PC-9 (cell line): ENCODE measurements at regions not wholly inside any gene's neighbourhood (a gene's known extent, or its start where the extent isn't known, plus 50 kb on each side); places are given as distances from the start of the nearest gene placed in this dataset.

Experiments used
- BruUV-seq: library from RNA; stranded (reverse); fragments of 400-500 nt; replicated peaks from 2 replicates; lab custom pipeline; 2021; lab: Mats Ljungman, UMichigan
- CTCF ChIA-PET: fragments of 300-600 bp; sonication (Branson Sonifier 250); formaldehyde crosslinking; loops from one replicate; lab custom pipeline; 2022; ENCODE audit warnings: antibody characterized with exemption; lab: Charles Lee
- POLR2A ChIA-PET: fragments of 300-600 bp; sonication (Branson Sonifier 250); formaldehyde crosslinking; loops from one replicate; lab custom pipeline; 2022; ENCODE audit warnings: antibody characterized with exemption; ENCODE audit not compliant: unreplicated experiment; lab: Charles Lee
- DNase-seq, 2 experiments: peaks; one replicate each; pipeline versions ENCODE4 v3.0.0 to v3.0.0-alpha.2; 2015 to 2022; ENCODE audit warnings: mixed read lengths in 1 of 2
- H2AFZ ChIP-seq: fragments of 200-600 bp; sonication (generic); 2 replicates; pipeline ENCODE4 v1.8.1; 2017; ENCODE audit warnings: antibody characterized with exemption
- H3F3A ChIP-seq: fragments of 200-600 bp; sonication (generic); 2 replicates; pipeline ENCODE4 v1.8.1; 2017; ENCODE audit warnings: antibody characterized with exemption, mild to moderate bottlenecking, low read depth; ENCODE audit not compliant: insufficient read depth
- H3K27ac ChIP-seq: fragments of 200-600 bp; sonication (generic); 2 replicates; pipeline ENCODE4 v1.6.1; 2016; ENCODE audit warnings: mixed run types
- H3K27me3 ChIP-seq: fragments of 200-600 bp; sonication (generic); 2 replicates; pipeline ENCODE4 v1.6.1; 2016; ENCODE audit warnings: low read depth, mixed run types; ENCODE audit not compliant: insufficient read depth
- H3K36me3 ChIP-seq: fragments of 200-600 bp; sonication (generic); 2 replicates; pipeline ENCODE4 v1.6.1; 2016; ENCODE audit warnings: low read depth, mixed run types
- H3K4me1 ChIP-seq: fragments of 200-600 bp; sonication (generic); replicated peaks from 2 replicates; pipeline ENCODE4 v1.6.1; 2016; ENCODE audit warnings: mixed run types; ENCODE audit not compliant: insufficient read depth
- H3K4me2 ChIP-seq: fragments of 200-600 bp; sonication (generic); 2 replicates; pipeline ENCODE4 v1.6.1; 2017; ENCODE audit warnings: mixed run types
- H3K4me3 ChIP-seq: fragments of 200-600 bp; sonication (generic); 2 replicates; pipeline ENCODE4 v1.6.1; 2016; ENCODE audit warnings: mixed run types
- H3K79me2 ChIP-seq: fragments of 200-600 bp; sonication (generic); 2 replicates; pipeline ENCODE4 v1.6.1; 2017; ENCODE audit warnings: low read depth, mixed run types
- H3K9me2 ChIP-seq: fragments of 200-600 bp; sonication (generic); 2 replicates; pipeline ENCODE4 v1.8.1; 2017; ENCODE audit warnings: mild to moderate bottlenecking; ENCODE audit not compliant: insufficient read depth
- H3K9me3 ChIP-seq: fragments of 200-600 bp; sonication (generic); 2 replicates; pipeline ENCODE4 v1.8.1; 2016; ENCODE audit warnings: low read depth; ENCODE audit not compliant: insufficient read depth
- H4K20me1 ChIP-seq: fragments of 200-600 bp; sonication (generic); 2 replicates; pipeline ENCODE4 v1.8.1; 2017; ENCODE audit not compliant: insufficient read depth
- CTCF ChIP-seq: fragments of 200-600 bp; sonication (generic); conservative IDR thresholded peaks from 2 replicates; pipeline ENCODE4 v1.6.1; 2017; ENCODE audit warnings: mixed run types, antibody characterized with exemption, mild to moderate bottlenecking, moderate library complexity
- EZH2 ChIP-seq: fragments of 200-600 bp; sonication (generic); IDR thresholded peaks from 2 replicates; pipeline ENCODE4 v1.8.0; 2017; ENCODE audit warnings: antibody characterized with exemption, low read depth
- intact Hi-C: fragments of 100-400 bp; cut with micrococcal nuclease; formaldehyde crosslinking; loops from one replicate; pipeline ENCODE4 v1.10.0; 2022; ENCODE audit not compliant: unreplicated experiment

DNA sequence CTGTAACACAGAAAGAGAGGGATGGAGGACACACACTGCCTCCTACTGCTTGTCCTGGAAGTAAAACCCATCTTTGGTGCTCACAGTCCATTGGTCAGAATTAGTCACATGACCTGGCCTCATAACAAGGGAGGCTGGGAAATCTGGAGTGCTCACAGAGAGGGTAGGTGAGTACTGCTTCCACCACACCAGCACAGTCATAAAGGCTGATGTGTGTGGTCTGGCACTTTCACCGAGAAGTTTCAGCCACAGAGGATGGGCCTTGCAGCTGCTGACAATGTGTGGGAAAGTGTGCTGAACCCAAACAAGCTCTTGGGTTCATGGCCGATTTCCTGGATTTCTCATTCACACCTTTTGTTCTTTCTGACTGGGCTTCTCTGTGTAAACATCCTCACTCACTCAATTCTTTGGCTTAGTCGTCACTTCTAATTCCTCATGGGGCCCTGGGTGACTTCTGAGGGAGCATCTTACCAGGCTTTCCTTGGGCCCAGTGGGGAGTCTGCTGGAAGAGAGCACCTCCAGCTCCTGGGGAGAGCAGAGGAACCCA is 100.7 kb downstream of the ASB7 start:
- peak in 1 of 2 experiments; percentile 64 for DNase-seq
- intact Hi-C loops: no loop called here
- POLR2A ChIA-PET: interaction anchor here (0.7 to 0.9 kb wide), 2 partner anchors 10 to 12 kb away, joined by 3 to 5 read pairs; no protein-coding TSS in a partner anchor
- no peaks in the 10 kb centered on the region for H4K20me1 ChIP-seq
- peaks cover 42% of the 10 kb centered on the region for H3K4me1 ChIP-seq
- 0 out of 2 replicates have a peak overlapping the region, but pooled peaks have one; percentile 10 for H3K4me2 ChIP-seq
- H3K9me2 ChIP-seq: no peaks in the 10 kb centered on the region
- no TSS peak for BruUV-seq
- H3K27ac ChIP-seq: peak overlapping the region; percentile 81
- no peaks in the 10 kb centered on the region for H3K36me3 ChIP-seq
- peaks cover 35% of the 10 kb centered on the region for H3F3A ChIP-seq
- no peak overlapping the region for H2AFZ ChIP-seq
- H3K27me3 ChIP-seq: no peaks in the 10 kb centered on the region
- peaks cover 4% of the 10 kb centered on the region; the same call in 1 of the 2 replicates for H3K9me3 ChIP-seq
- TF ChIP-seq EZH2: no peak
- no peak; the same call in 1 of the 2 replicates for TF ChIP-seq CTCF
- no peak overlapping the region for H3K4me3 ChIP-seq
- no peaks in the 10 kb centered on the region for H3K79me2 ChIP-seq
- CTCF ChIA-PET: no interaction called here

GRCh38 chr15:100703671-100704070 is 101.3 kb downstream of the ASB7 start:
- Histone ChIP-seq H3K4me1 (peaks cover 42% of the 10 kb centered on the region), H4K20me1 (no peaks in the 10 kb centered on the region), H3K4me3 (no peak overlapping the region), H3K9me2 (no peaks in the 10 kb centered on the region), H3K9me3 (peaks cover 6% of the 10 kb centered on the region; the same call in 1 of the 2 replicates), H3K79me2 (no peaks in the 10 kb centered on the region), H3F3A (peaks cover 39% of the 10 kb centered on the region), H3K27me3 (no peaks in the 10 kb centered on the region), H3K36me3 (no peaks in the 10 kb centered on the region), H3K27ac (peak overlapping the region; percentile 81), H3K4me2 (peak overlapping the region; percentile 4; the same call in 1 of the 2 replicates), H2AFZ (no peak overlapping the region)
- TF ChIP-seq CTCF (no peak), EZH2 (no peak)
- no peak for DNase-seq
- CTCF ChIA-PET: no interaction called here
- POLR2A ChIA-PET: no interaction called here
- intact Hi-C loops: no loop called here
- no TSS peak for BruUV-seq

DNA sequence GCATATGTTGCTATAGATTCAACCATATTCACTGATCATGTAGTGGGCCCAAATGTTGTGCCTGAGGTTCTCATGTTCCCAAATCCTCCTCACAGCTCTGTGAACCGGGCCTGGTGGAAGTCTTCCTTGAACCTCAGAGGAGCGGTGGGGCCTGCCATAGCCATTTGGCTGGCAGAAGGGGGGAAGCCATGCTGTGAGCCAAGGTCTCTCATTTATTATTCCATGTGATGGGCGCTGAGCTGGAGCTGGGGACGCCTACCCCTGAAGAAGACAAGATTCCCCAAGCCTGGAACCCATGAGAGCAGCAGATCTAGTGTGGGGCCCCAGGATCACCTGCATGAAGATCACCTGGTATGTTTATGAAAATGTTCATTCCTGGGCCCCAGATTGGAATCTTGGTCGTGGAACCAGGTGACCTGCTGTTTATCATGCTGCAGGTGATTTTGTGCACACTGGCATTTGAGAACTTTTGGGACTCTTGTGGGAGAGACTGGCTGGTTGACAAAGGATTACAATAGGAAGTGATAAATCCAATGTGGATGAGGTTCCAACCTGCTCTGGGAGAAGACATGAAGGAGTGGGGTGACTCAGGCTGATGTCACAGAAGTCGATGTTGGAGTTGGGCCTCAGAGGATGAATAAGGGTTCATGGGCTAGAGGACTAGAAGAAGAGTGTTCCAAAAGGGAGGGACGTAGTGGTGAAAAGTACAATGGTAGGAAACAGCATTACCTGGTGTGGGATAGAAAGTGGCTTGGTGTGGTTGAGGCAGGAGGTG is 102.1 kb downstream of the ASB7 start:
- intact Hi-C loops: no loop called here
- H3K79me2 ChIP-seq: no peaks in the 10 kb centered on the region
- no peaks in the 10 kb centered on the region for H3K27me3 ChIP-seq
- no peaks in the 10 kb centered on the region for H3K36me3 ChIP-seq
- H3K27ac ChIP-seq: peak overlapping the region; percentile 81
- no peak overlapping the region for H3K4me3 ChIP-seq
- H3F3A ChIP-seq: peaks cover 39% of the 10 kb centered on the region
- TF ChIP-seq EZH2 (no peak), CTCF (no peak)
- 0 out of 2 replicates have a peak overlapping the region, but pooled peaks have one; percentile 20 for H2AFZ ChIP-seq
- ChIA-PET POLR2A (no interaction called here), CTCF (no interaction called here)
- H3K9me3 ChIP-seq: peaks cover 13% of the 10 kb centered on the region; the same call in 1 of the 2 replicates
- peak in 1 of 2 experiments; percentile 47 for DNase-seq
- H3K4me2 ChIP-seq: peak overlapping the region; percentile 4
- no TSS peak for BruUV-seq
- peaks cover 42% of the 10 kb centered on the region for H3K4me1 ChIP-seq
- no peaks in the 10 kb centered on the region for H3K9me2 ChIP-seq
- no peaks in the 10 kb centered on the region for H4K20me1 ChIP-seq
